Nephron progenitor cell (in vitro differentiated cells): ENCODE measurements at regions not wholly inside any gene's neighbourhood (a gene's known extent, or its start where the extent isn't known, plus 50 kb on each side); places are given as distances from the start of the nearest gene placed in this dataset.
A peak's percentile ranks its signal among the peaks of the same experiment; 100 is the strongest.
"Not testable (repeated sequence)": the region's sequence is repeated elsewhere in the genome, so short reads cannot be mapped to it uniquely, and the experiment has no call there.

ENCODE experiments used
- DNase-seq: peaks from one replicate; pipeline ENCODE4 v3.0.0; 2021
- H3K27ac Mint-ChIP-seq: 2 replicates; pipeline ENCODE4 v1.8.0; 2021; ENCODE audit warnings: mild to moderate bottlenecking, moderate library complexity, mixed read lengths
- H3K27me3 Mint-ChIP-seq: 2 replicates; pipeline ENCODE4 v1.8.0; 2021; ENCODE audit warnings: mild to moderate bottlenecking, low read depth, mixed read lengths; ENCODE audit not compliant: poor library complexity
- H3K36me3 Mint-ChIP-seq: 2 replicates; pipeline ENCODE4 v1.8.0; 2021; ENCODE audit warnings: low read depth, mixed read lengths
- H3K4me1 Mint-ChIP-seq: 2 replicates; pipeline ENCODE4 v1.8.0; 2021; ENCODE audit warnings: mixed read lengths
- H3K4me3 Mint-ChIP-seq: 2 replicates; pipeline ENCODE4 v1.8.0; 2021; ENCODE audit warnings: mild to moderate bottlenecking, moderate library complexity, mixed read lengths
- H3K9me3 Mint-ChIP-seq: 2 replicates; pipeline ENCODE4 v1.8.0; 2021; ENCODE audit warnings: mild to moderate bottlenecking, moderate library complexity, mixed read lengths
- TF ChIP-seq, protein P1 (sequence below): fragments of 200-600 bp; sonication (generic); IDR thresholded peaks from 2 replicates; pipeline ENCODE4 v1.5.0; 2021; ENCODE audit warnings: antibody characterized with exemption

DNA sequence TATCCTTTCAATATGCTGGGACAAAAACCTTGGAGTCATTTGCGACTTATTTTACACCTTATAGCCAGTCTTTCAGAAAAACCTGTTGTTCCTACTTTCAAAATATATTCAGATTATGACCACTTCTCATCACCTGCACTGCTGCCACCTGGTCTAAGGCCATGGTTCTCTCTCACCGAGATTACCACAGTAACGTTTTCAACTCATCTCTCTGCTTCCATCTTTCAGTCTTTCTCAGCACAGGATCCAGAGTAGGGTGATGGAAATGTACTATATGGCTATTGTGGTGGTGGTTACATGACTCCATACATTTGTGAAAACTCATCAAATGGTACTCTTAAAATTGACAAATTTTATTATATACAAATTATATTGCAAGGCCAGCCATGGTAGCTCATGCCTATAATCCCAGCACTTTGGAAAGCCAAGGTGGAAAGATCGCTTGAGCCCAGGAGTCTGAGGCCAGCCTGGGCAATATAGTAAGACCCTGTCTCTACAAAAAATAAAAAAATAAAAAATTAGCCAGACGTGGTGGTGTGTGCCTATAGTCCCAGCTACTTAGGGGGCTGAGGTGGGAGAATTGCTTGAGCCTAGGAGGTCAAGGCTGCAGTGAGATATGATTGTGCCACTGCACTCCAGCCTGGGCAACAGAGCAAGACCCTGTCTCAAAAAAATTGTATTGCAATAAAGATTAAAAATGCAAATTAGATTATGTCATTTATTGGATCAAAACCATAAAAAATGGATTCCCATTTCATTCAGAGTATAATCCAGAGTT is 120.9 kb upstream of the PPP2R5A start:
- H3K27ac Mint-ChIP-seq, result no peak overlapping the region
- H3K9me3 Mint-ChIP-seq, result no peaks in the 10 kb centered on the region
- H3K27me3 Mint-ChIP-seq, result no peaks in the 10 kb centered on the region
- H3K4me1 Mint-ChIP-seq, result peaks cover 9% of the 10 kb centered on the region
- H3K4me3 Mint-ChIP-seq, result no peak overlapping the region
- TF ChIP-seq, protein P1, sequence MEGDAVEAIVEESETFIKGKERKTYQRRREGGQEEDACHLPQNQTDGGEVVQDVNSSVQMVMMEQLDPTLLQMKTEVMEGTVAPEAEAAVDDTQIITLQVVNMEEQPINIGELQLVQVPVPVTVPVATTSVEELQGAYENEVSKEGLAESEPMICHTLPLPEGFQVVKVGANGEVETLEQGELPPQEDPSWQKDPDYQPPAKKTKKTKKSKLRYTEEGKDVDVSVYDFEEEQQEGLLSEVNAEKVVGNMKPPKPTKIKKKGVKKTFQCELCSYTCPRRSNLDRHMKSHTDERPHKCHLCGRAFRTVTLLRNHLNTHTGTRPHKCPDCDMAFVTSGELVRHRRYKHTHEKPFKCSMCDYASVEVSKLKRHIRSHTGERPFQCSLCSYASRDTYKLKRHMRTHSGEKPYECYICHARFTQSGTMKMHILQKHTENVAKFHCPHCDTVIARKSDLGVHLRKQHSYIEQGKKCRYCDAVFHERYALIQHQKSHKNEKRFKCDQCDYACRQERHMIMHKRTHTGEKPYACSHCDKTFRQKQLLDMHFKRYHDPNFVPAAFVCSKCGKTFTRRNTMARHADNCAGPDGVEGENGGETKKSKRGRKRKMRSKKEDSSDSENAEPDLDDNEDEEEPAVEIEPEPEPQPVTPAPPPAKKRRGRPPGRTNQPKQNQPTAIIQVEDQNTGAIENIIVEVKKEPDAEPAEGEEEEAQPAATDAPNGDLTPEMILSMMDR, result no peak
- H3K36me3 Mint-ChIP-seq, result peaks cover 21% of the 10 kb centered on the region
- DNase-seq, result no peak

DNA sequence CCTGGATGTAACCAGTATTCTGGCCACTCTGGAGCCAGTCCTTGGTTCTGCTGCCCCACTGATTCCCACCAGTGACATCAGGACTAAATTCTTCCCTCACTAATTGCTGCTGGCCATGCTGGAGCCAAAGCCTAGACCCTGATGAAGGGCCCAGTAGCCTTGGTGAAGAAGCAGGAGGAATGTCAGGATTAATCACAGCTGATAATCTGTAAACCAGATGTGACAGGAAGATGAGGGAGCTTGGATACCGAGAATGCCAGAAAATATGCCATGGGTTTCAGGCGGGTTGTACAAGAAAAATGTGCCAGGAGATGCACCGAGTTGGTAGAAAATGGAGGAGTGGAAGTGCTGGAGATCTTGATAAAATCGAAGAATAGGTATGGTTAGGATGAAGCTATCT is 119.0 kb upstream of the PPP2R5A start:
- peaks cover 9% of the 10 kb centered on the region for H3K4me1 Mint-ChIP-seq

GRCh38 chr1:212166644-212167043 is 118.6 kb upstream of the PPP2R5A start:
- no peak overlapping the region for H3K4me3 Mint-ChIP-seq
- TF ChIP-seq, protein P1, result no peak
- peaks cover 26% of the 10 kb centered on the region for H3K36me3 Mint-ChIP-seq
- no peaks in the 10 kb centered on the region for H3K27me3 Mint-ChIP-seq
- no peak for DNase-seq
- H3K9me3 Mint-ChIP-seq, result no peaks in the 10 kb centered on the region
- H3K27ac Mint-ChIP-seq, result no peak overlapping the region
- H3K4me1 Mint-ChIP-seq, result peaks cover 9% of the 10 kb centered on the region

More for the DNA sequence above, 119.0 kb upstream of the PPP2R5A start:
- no peak overlapping the region for H3K27ac Mint-ChIP-seq
- TF ChIP-seq, protein P1, result no peak
- H3K9me3 Mint-ChIP-seq, result no peaks in the 10 kb centered on the region
- H3K36me3 Mint-ChIP-seq, result peaks cover 29% of the 10 kb centered on the region
- DNase-seq, result no peak
- H3K4me3 Mint-ChIP-seq, result no peak overlapping the region
- H3K27me3 Mint-ChIP-seq, result no peaks in the 10 kb centered on the region

- DNase-seq, result no peak
Observed at GRCh38 chr1:212167098-212167497, 118.1 kb upstream of the PPP2R5A start.

GRCh38 chr1:212173567-212173966 is 111.6 kb upstream of the PPP2R5A start:
- Mint-ChIP-seq H3K4me1 (no peaks in the 10 kb centered on the region), H3K36me3 (peaks cover 18% of the 10 kb centered on the region), H3K4me3 (no peak overlapping the region), H3K27ac (peak overlapping the region; percentile 13), H3K9me3 (no peaks in the 10 kb centered on the region), H3K27me3 (peaks cover 4% of the 10 kb centered on the region)
- no peak for DNase-seq
- TF ChIP-seq, protein P1, result no peak

More at GRCh38 chr1:212167098-212167497, 118.1 kb upstream of the PPP2R5A start:
- Mint-ChIP-seq H3K9me3 (no peaks in the 10 kb centered on the region), H3K27ac (no peak overlapping the region), H3K36me3 (peaks cover 26% of the 10 kb centered on the region), H3K4me1 (peaks cover 9% of the 10 kb centered on the region), H3K4me3 (no peak overlapping the region), H3K27me3 (no peaks in the 10 kb centered on the region)
- TF ChIP-seq, protein P1, result no peak

DNA sequence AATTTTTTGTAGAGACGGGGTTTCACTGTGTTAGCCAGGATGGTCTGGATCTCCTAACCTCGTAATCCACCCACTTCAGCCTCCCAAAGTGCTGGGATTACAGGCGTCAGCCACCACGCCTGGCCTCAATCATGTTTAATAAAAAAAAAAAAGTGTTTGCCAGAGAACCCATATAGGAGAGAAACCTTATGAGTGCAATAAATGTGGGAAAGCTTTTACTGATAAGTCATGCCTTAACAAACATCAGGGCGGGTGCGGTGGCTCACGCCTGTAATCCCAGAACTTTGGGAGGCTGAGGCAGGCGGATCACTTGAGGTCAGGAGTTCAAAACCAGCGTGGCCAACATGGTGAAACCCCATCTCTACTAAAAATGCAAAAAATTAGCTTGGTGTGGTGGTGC is 110.9 kb upstream of the PPP2R5A start:
- H3K4me3 Mint-ChIP-seq, H3K4me1 Mint-ChIP-seq, H3K9me3 Mint-ChIP-seq, H3K27ac Mint-ChIP-seq, H3K27me3 Mint-ChIP-seq, DNase-seq: not testable (repeated sequence)
- peaks cover 14% of the 10 kb centered on the region for H3K36me3 Mint-ChIP-seq
